GM23248 (cell line): ENCODE measurements at regions not wholly inside any gene's neighbourhood (a gene's known extent, or its start where the extent isn't known, plus 50 kb on each side); places are given as distances from the start of the nearest gene placed in this dataset.
"Not testable (repeated sequence)": the region's sequence is repeated elsewhere in the genome, so short reads cannot be mapped to it uniquely, and the experiment has no call there.

Source experiments
- DNase-seq: peaks from one replicate; pipeline ENCODE4 v3.0.0-alpha.2; 2015
- H2AFZ ChIP-seq: fragments of 200-600 bp; sonication (generic); 2 replicates; pipeline ENCODE4 v1.6.1; 2016; ENCODE audit warnings: antibody characterized with exemption
- H3F3A ChIP-seq: fragments of 200-600 bp; sonication (generic); 2 replicates; pipeline ENCODE4 v1.6.1; 2016; ENCODE audit warnings: mild to moderate bottlenecking, antibody characterized with exemption, mixed run types; ENCODE audit not compliant: insufficient read depth
- H3K27ac ChIP-seq: fragments of 200-600 bp; sonication (generic); 2 replicates; pipeline ENCODE4 v1.5.1; 2016; ENCODE audit warnings: mild to moderate bottlenecking
- H3K27me3 ChIP-seq: fragments of 200-600 bp; sonication (generic); replicated peaks from 2 replicates; pipeline ENCODE4 v1.6.1; 2016; ENCODE audit warnings: mild to moderate bottlenecking; ENCODE audit not compliant: insufficient read depth
- H3K36me3 ChIP-seq: fragments of 200-600 bp; sonication (generic); 2 replicates; pipeline ENCODE4 v1.6.1; 2016; ENCODE audit warnings: low read depth, mild to moderate bottlenecking
- H3K4me1 ChIP-seq: fragments of 200-600 bp; sonication (generic); 2 replicates; pipeline ENCODE4 v1.6.1; 2016; ENCODE audit warnings: mild to moderate bottlenecking; ENCODE audit not compliant: insufficient read depth
- H3K4me2 ChIP-seq: fragments of 200-600 bp; sonication (generic); one replicate; pipeline ENCODE4 v1.6.1; 2016; ENCODE audit warnings: mild to moderate bottlenecking; ENCODE audit not compliant: unreplicated experiment
- H3K4me3 ChIP-seq: fragments of 200-600 bp; sonication (generic); 2 replicates; pipeline ENCODE4 v1.5.1; 2016; ENCODE audit warnings: mild to moderate bottlenecking
- H3K79me2 ChIP-seq: fragments of 200-600 bp; sonication (generic); 2 replicates; pipeline ENCODE4 v1.6.1; 2016; ENCODE audit warnings: mild to moderate bottlenecking; ENCODE audit not compliant: insufficient read depth
- H3K9ac ChIP-seq: fragments of 200-600 bp; sonication (generic); 2 replicates; pipeline ENCODE4 v1.6.1; 2016; ENCODE audit warnings: mild to moderate bottlenecking
- H3K9me2 ChIP-seq: fragments of 200-600 bp; sonication (generic); 2 replicates; pipeline ENCODE4 v1.6.1; 2016; ENCODE audit warnings: mixed run types, mild to moderate bottlenecking, moderate library complexity; ENCODE audit not compliant: insufficient read depth
- H3K9me3 ChIP-seq: fragments of 200-600 bp; sonication (generic); one replicate; pipeline ENCODE4 v1.6.1; 2017; ENCODE audit warnings: low read depth
- H4K20me1 ChIP-seq: fragments of 200-600 bp; sonication (generic); 2 replicates; pipeline ENCODE4 v1.6.0; 2016; ENCODE audit not compliant: insufficient read depth
- EZH2 ChIP-seq: fragments of 200-600 bp; sonication (generic); IDR thresholded peaks from 2 replicates; pipeline ENCODE4 v1.6.1; 2018; ENCODE audit warnings: antibody characterized with exemption, mild to moderate bottlenecking; ENCODE audit not compliant: insufficient read depth, poor library complexity, severe bottlenecking
- EZH2phosphoT487 ChIP-seq: fragments of 200-600 bp; sonication (generic); IDR thresholded peaks from 2 replicates; pipeline ENCODE4 v1.6.1; 2018; ENCODE audit warnings: antibody characterized with exemption, moderate library complexity, mild to moderate bottlenecking, low read depth; ENCODE audit not compliant: insufficient read depth
- WGBS, 2 experiments: methylation state at CpG; one replicate each; pipeline ENCODE4 v1.1.6; 2015 to 2017; ENCODE audit warnings: low lambda C conversion rate in 2 of 2, low coverage in 1 of 2; ENCODE audit errors: missing lambda C conversion rate in 2 of 2; 5-methylcytosine and 5-hydroxymethylcytosine counted together
- in situ Hi-C: fragments of 300-500 bp; cut with MboI; formaldehyde crosslinking; loops from 2 replicates; pipeline ENCODE4 v1.15.0; 2020

GRCh38 chr10:20656886-20657285 lies 240.2 kb downstream of the NEBL start:
- Histone ChIP-seq H4K20me1 (no peaks in the 10 kb centered on the region), H3K27me3 (no peaks in the 10 kb centered on the region), H3K9me3 (no peaks in the 10 kb centered on the region), H3K79me2 (no peaks in the 10 kb centered on the region), H3K4me2 (no peak overlapping the region), H3K9me2 (no peaks in the 10 kb centered on the region), H2AFZ (no peak overlapping the region), H3K4me3 (no peak overlapping the region), H3K36me3 (no peaks in the 10 kb centered on the region), H3F3A (no peaks in the 10 kb centered on the region), H3K27ac (no peak overlapping the region), H3K9ac (no peak overlapping the region), H3K4me1 (no peaks in the 10 kb centered on the region)
- TF ChIP-seq EZH2phosphoT487 (no peak), EZH2 (no peak)
- in situ Hi-C loops, result no loop called here
- WGBS, 2 experiments, result 54 to 55% methylated on average over 3 of the region's 3 CpGs
- DNase-seq, result no peak

GRCh38 chr10:20652424-20652823 lies 244.7 kb downstream of the NEBL start:
- not testable (repeated sequence) for H4K20me1 ChIP-seq, H3K9ac ChIP-seq
- 44 to 53% methylated on average over 5 of the region's 5 CpGs for WGBS, 2 experiments

DNA sequence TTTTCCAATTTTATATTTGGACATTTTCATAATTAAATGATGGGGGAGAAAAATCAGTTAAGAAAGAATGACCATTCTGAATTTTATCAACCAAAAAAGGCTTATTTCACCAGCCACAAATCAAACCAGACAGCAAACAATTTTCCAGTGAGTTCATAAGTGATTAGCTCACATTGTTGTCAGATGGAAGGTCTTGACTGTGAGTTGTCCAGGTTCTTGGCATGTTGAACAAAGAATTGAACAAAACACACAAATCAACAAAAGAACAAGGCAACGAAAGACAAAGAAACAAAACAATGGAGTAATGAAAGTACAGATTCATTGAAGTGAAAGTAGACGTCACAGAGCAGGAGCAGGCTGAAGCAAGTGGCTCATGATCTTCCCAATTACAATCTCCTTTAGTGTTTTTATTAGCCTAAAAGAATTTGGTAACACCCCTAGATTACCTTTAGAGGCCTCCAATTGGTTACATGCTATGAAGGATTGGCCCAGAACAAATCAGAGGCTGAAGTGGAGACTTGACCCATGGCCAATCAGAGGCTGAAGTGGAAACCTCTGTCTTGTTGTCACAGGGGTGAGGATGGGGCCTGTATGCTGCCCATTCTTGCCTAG lies 248.7 kb downstream of the NEBL start:
- H3K36me3 ChIP-seq, result no peaks in the 10 kb centered on the region
- H3K9me3 ChIP-seq, result no peaks in the 10 kb centered on the region
- no peak for TF ChIP-seq EZH2phosphoT487
- no peak for TF ChIP-seq EZH2
- H3K4me3 ChIP-seq, result no peak overlapping the region
- in situ Hi-C loops, result no loop called here
- H3K9ac ChIP-seq, result no peak overlapping the region
- 29 to 31% methylated on average over 2 of the region's 2 CpGs for WGBS, 2 experiments
- no peaks in the 10 kb centered on the region for H3K9me2 ChIP-seq
- DNase-seq, result no peak
- no peak overlapping the region for H3K27ac ChIP-seq
- no peaks in the 10 kb centered on the region for H3K4me1 ChIP-seq
- no peaks in the 10 kb centered on the region for H4K20me1 ChIP-seq
- H3K79me2 ChIP-seq, result no peaks in the 10 kb centered on the region
- no peak overlapping the region for H2AFZ ChIP-seq
- no peaks in the 10 kb centered on the region for H3K27me3 ChIP-seq
- no peaks in the 10 kb centered on the region for H3F3A ChIP-seq
- H3K4me2 ChIP-seq, result no peak overlapping the region

More at GRCh38 chr10:20652424-20652823, 244.7 kb downstream of the NEBL start:
- in situ Hi-C loops, H3K27ac ChIP-seq, H3K9me2 ChIP-seq, DNase-seq, H3K4me2 ChIP-seq, H3K9me3 ChIP-seq, H3K4me3 ChIP-seq, H3K79me2 ChIP-seq, H3K36me3 ChIP-seq, H3K4me1 ChIP-seq, H2AFZ ChIP-seq, H3F3A ChIP-seq, H3K27me3 ChIP-seq: not testable (repeated sequence)

GRCh38 chr10:20647756-20648155 lies 249.4 kb downstream of the NEBL start:
- H3K27ac ChIP-seq, result no peak overlapping the region
- no peaks in the 10 kb centered on the region for H3F3A ChIP-seq
- H3K79me2 ChIP-seq, result no peaks in the 10 kb centered on the region
- no peaks in the 10 kb centered on the region for H3K4me1 ChIP-seq
- no peaks in the 10 kb centered on the region for H4K20me1 ChIP-seq
- no peaks in the 10 kb centered on the region for H3K36me3 ChIP-seq
- H3K9me2 ChIP-seq, result no peaks in the 10 kb centered on the region
- TF ChIP-seq EZH2phosphoT487 (no peak), EZH2 (no peak)
- H3K4me2 ChIP-seq, result no peak overlapping the region
- no peak overlapping the region for H3K4me3 ChIP-seq
- in situ Hi-C loops, result no loop called here
- no peak overlapping the region for H2AFZ ChIP-seq
- no peaks in the 10 kb centered on the region for H3K27me3 ChIP-seq
- H3K9me3 ChIP-seq, result no peaks in the 10 kb centered on the region
- H3K9ac ChIP-seq, result no peak overlapping the region
- DNase-seq, result no peak

GRCh38 chr10:20644421-20644820 lies 252.7 kb downstream of the NEBL start:
- no peak overlapping the region for H3K4me2 ChIP-seq
- no peaks in the 10 kb centered on the region for H3K79me2 ChIP-seq
- no peak overlapping the region for H3K9ac ChIP-seq
- H3F3A ChIP-seq, result no peaks in the 10 kb centered on the region
- H2AFZ ChIP-seq, result no peak overlapping the region
- no peak for DNase-seq
- H4K20me1 ChIP-seq, result no peaks in the 10 kb centered on the region
- no peak overlapping the region for H3K27ac ChIP-seq
- H3K27me3 ChIP-seq, result no peaks in the 10 kb centered on the region
- H3K9me2 ChIP-seq, result no peaks in the 10 kb centered on the region
- no peaks in the 10 kb centered on the region for H3K4me1 ChIP-seq
- in situ Hi-C loops, result no loop called here
- 20 to 29% methylated on average over 8 of the region's 8 CpGs for WGBS, 2 experiments
- no peak for TF ChIP-seq EZH2phosphoT487
- H3K36me3 ChIP-seq, result no peaks in the 10 kb centered on the region
- no peak overlapping the region for H3K4me3 ChIP-seq
- H3K9me3 ChIP-seq, result no peaks in the 10 kb centered on the region
